Adrenal gland (tissue), 5 donors: ENCODE measurements at regions not wholly inside any gene's neighbourhood (a gene's known extent, or its start where the extent isn't known, plus 50 kb on each side); places are given as distances from the start of the nearest gene placed in this dataset.

Source experiments
- POLR2A ChIP-seq, 2 donors: fragments of 450-650 bp; IDR thresholded peaks; one replicate each; pipeline ENCODE4 v1.6.1; 2017; ENCODE audit warnings: antibody characterized with exemption in 2 of 2, mild to moderate bottlenecking in 2 of 2, moderate library complexity in 1 of 2
- TF ChIP-seq, protein P1 (sequence below), 6 experiments: fragments of 450-650 bp in 4 of 6; fragments of 200-600 bp in 2 of 6; sonication (generic) in 1 of 6; IDR thresholded peaks; 1 replicate in 5 of 6; 2 replicates in 1 of 6; pipeline versions ENCODE4 v1.5.1 to v1.8.0; 2016 to 2021; ENCODE audit warnings: antibody characterized with exemption in 6 of 6, mild to moderate bottlenecking in 2 of 6, moderate library complexity in 1 of 6
- donor health status: DM: no; HTN: no; CAD: no.

DNA sequence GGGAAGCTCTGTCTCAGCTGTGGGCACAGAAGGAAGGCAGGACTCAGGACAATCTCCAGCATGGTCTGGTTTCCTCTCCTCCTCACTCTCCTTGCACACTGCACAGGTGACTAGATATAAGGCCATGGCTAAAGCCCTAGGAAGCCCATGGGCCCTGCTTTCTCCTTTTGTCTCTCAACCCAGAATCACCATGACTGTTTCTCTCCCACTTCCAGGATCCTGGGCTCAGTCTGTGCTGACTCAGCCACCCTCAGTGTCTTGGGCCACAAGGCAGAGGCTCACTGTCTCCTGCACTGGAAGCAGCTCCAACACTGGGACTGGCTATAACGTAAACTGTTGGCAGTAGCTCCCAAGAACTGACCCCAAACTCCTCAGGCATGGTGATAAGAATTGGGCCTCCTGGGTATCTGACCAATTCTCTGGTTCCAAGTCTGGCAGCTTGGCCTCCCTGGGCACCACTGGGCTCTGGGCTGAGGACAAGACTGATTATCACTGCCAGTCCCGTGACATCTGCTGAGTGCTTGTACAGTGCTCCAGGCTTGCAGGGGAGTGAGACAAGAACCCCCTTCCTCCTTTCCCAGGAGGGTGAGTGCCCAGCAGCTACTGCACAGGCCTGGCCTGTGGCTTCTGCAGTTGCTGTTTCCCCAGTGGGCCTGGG is 104.0 kb upstream of the TOP3B start:
- TF ChIP-seq, protein P1, sequence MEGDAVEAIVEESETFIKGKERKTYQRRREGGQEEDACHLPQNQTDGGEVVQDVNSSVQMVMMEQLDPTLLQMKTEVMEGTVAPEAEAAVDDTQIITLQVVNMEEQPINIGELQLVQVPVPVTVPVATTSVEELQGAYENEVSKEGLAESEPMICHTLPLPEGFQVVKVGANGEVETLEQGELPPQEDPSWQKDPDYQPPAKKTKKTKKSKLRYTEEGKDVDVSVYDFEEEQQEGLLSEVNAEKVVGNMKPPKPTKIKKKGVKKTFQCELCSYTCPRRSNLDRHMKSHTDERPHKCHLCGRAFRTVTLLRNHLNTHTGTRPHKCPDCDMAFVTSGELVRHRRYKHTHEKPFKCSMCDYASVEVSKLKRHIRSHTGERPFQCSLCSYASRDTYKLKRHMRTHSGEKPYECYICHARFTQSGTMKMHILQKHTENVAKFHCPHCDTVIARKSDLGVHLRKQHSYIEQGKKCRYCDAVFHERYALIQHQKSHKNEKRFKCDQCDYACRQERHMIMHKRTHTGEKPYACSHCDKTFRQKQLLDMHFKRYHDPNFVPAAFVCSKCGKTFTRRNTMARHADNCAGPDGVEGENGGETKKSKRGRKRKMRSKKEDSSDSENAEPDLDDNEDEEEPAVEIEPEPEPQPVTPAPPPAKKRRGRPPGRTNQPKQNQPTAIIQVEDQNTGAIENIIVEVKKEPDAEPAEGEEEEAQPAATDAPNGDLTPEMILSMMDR (IDR thresholded peaks at IDR 0.05), result no peak
- no peak for TF ChIP-seq POLR2A (IDR thresholded peaks at IDR 0.05)
